ENCODE measurements at regions not wholly inside any gene's neighbourhood (a gene's known extent, or its start where the extent isn't known, plus 50 kb on each side); places are given as distances from the start of the nearest gene placed in this dataset.

GRCh38 chr14:62373944-62374343 is 611.7 kb downstream of the SNAPC1 start:
- H3K4me1 Mint-ChIP-seq, result no peaks in the 10 kb centered on the region
- no peak for DNase-seq
- H3K4me3 Mint-ChIP-seq, result no peak overlapping the region
- no peak overlapping the region for H3K27ac Mint-ChIP-seq
- peaks cover 6% of the 10 kb centered on the region for H3K9me3 Mint-ChIP-seq
- H3K27me3 Mint-ChIP-seq, result peaks cover 6% of the 10 kb centered on the region
- H3K36me3 Mint-ChIP-seq, result no peaks in the 10 kb centered on the region

GRCh38 chr14:62378057-62378456 is 615.8 kb downstream of the SNAPC1 start:
- no peak overlapping the region for H3K27ac Mint-ChIP-seq
- H3K9me3 Mint-ChIP-seq, result peaks cover 6% of the 10 kb centered on the region
- no peaks in the 10 kb centered on the region for H3K36me3 Mint-ChIP-seq
- H3K4me3 Mint-ChIP-seq, result no peak overlapping the region
- no peaks in the 10 kb centered on the region for H3K4me1 Mint-ChIP-seq
- DNase-seq, result no peak
- peaks cover 6% of the 10 kb centered on the region for H3K27me3 Mint-ChIP-seq

- peaks cover 6% of the 10 kb centered on the region for H3K27me3 Mint-ChIP-seq
- no peak for DNase-seq
Measured at GRCh38 chr14:62381311-62382070, 619.3 kb downstream of the SNAPC1 start.

GRCh38 chr14:62409169-62409568 is 636.1 kb downstream of the KCNH5 start:
- Mint-ChIP-seq H3K4me1 (no peaks in the 10 kb centered on the region), H3K27me3 (no peaks in the 10 kb centered on the region), H3K27ac (no peak overlapping the region), H3K36me3 (no peaks in the 10 kb centered on the region), H3K9me3 (no peaks in the 10 kb centered on the region), H3K4me3 (no peak overlapping the region)
- DNase-seq, result no peak

More at GRCh38 chr14:62381311-62382070, 619.3 kb downstream of the SNAPC1 start:
- peaks cover 11% of the 10 kb centered on the region for H3K9me3 Mint-ChIP-seq
- no peaks in the 10 kb centered on the region for H3K36me3 Mint-ChIP-seq
- H3K27ac Mint-ChIP-seq, result no peak overlapping the region
- no peaks in the 10 kb centered on the region for H3K4me1 Mint-ChIP-seq
- H3K4me3 Mint-ChIP-seq, result no peak overlapping the region

- Mint-ChIP-seq H3K4me1 (no peaks in the 10 kb centered on the region), H3K4me3 (no peak overlapping the region), H3K27ac (no peak overlapping the region), H3K36me3 (no peaks in the 10 kb centered on the region), H3K9me3 (no peaks in the 10 kb centered on the region), H3K27me3 (no peaks in the 10 kb centered on the region)
- no peak for DNase-seq
Measured at GRCh38 chr14:62409626-62410300, 635.5 kb downstream of the KCNH5 start.

- Mint-ChIP-seq H3K27me3 (no peaks in the 10 kb centered on the region), H3K4me3 (no peak overlapping the region), H3K27ac (no peak overlapping the region), H3K9me3 (no peaks in the 10 kb centered on the region), H3K4me1 (no peaks in the 10 kb centered on the region), H3K36me3 (no peaks in the 10 kb centered on the region)
- DNase-seq, result no peak
Measured at GRCh38 chr14:62420847-62421246, 624.4 kb downstream of the KCNH5 start.

- H3K27me3 Mint-ChIP-seq, result no peaks in the 10 kb centered on the region
- no peak overlapping the region for H3K4me3 Mint-ChIP-seq
- no peaks in the 10 kb centered on the region for H3K4me1 Mint-ChIP-seq
- no peak overlapping the region for H3K27ac Mint-ChIP-seq
- peaks cover 16% of the 10 kb centered on the region for H3K9me3 Mint-ChIP-seq
- H3K36me3 Mint-ChIP-seq, result no peaks in the 10 kb centered on the region
- DNase-seq, result no peak
Measured at GRCh38 chr14:62428429-62429203, 616.6 kb downstream of the KCNH5 start.

GRCh38 chr14:62429683-62430082 is 615.6 kb downstream of the KCNH5 start:
- Mint-ChIP-seq H3K27me3 (no peaks in the 10 kb centered on the region), H3K9me3 (peaks cover 19% of the 10 kb centered on the region), H3K4me1 (no peaks in the 10 kb centered on the region), H3K36me3 (no peaks in the 10 kb centered on the region), H3K4me3 (no peak overlapping the region), H3K27ac (no peak overlapping the region)
- DNase-seq, result no peak

GRCh38 chr14:62431496-62431895 is 613.8 kb downstream of the KCNH5 start:
- Mint-ChIP-seq H3K27me3 (no peaks in the 10 kb centered on the region), H3K4me1 (no peaks in the 10 kb centered on the region), H3K36me3 (peaks cover under 1% of the 10 kb centered on the region), H3K27ac (no peak overlapping the region), H3K9me3 (peaks cover 23% of the 10 kb centered on the region), H3K4me3 (no peak overlapping the region)
- DNase-seq, result no peak

- H3K4me1 Mint-ChIP-seq, result no peaks in the 10 kb centered on the region
- H3K9me3 Mint-ChIP-seq, result peaks cover 23% of the 10 kb centered on the region
- peaks cover 1% of the 10 kb centered on the region for H3K36me3 Mint-ChIP-seq
- DNase-seq, result no peak
- H3K27me3 Mint-ChIP-seq, result no peaks in the 10 kb centered on the region
- no peak overlapping the region for H3K4me3 Mint-ChIP-seq
- no peak overlapping the region for H3K27ac Mint-ChIP-seq
Measured at GRCh38 chr14:62432955-62433354, 612.3 kb downstream of the KCNH5 start.

GRCh38 chr14:62436261-62436660 is 609.0 kb downstream of the KCNH5 start:
- Mint-ChIP-seq H3K27ac (no peak overlapping the region), H3K27me3 (no peaks in the 10 kb centered on the region), H3K4me3 (no peak overlapping the region), H3K4me1 (no peaks in the 10 kb centered on the region), H3K9me3 (peaks cover 41% of the 10 kb centered on the region), H3K36me3 (peaks cover 1% of the 10 kb centered on the region)
- DNase-seq, result no peak

GRCh38 chr14:62439210-62439609 is 606.0 kb downstream of the KCNH5 start:
- H3K36me3 Mint-ChIP-seq, result peaks cover 1% of the 10 kb centered on the region
- peaks cover 29% of the 10 kb centered on the region for H3K9me3 Mint-ChIP-seq
- H3K27ac Mint-ChIP-seq, result no peak overlapping the region
- no peaks in the 10 kb centered on the region for H3K4me1 Mint-ChIP-seq
- H3K4me3 Mint-ChIP-seq, result no peak overlapping the region
- no peaks in the 10 kb centered on the region for H3K27me3 Mint-ChIP-seq
- no peak for DNase-seq

- Mint-ChIP-seq H3K27ac (no peak overlapping the region), H3K4me3 (no peak overlapping the region), H3K27me3 (no peaks in the 10 kb centered on the region), H3K9me3 (peaks cover 19% of the 10 kb centered on the region), H3K4me1 (no peaks in the 10 kb centered on the region), H3K36me3 (no peaks in the 10 kb centered on the region)
- no peak for DNase-seq
Measured at GRCh38 chr14:62443796-62444195, 601.5 kb downstream of the KCNH5 start.

GRCh38 chr14:62445570-62445969 is 599.7 kb downstream of the KCNH5 start:
- Mint-ChIP-seq H3K4me3 (no peak overlapping the region), H3K27ac (no peak overlapping the region), H3K27me3 (no peaks in the 10 kb centered on the region), H3K4me1 (no peaks in the 10 kb centered on the region), H3K36me3 (no peaks in the 10 kb centered on the region), H3K9me3 (peaks cover 4% of the 10 kb centered on the region)
- DNase-seq, result no peak

GRCh38 chr14:62451221-62451620 is 594.0 kb downstream of the KCNH5 start:
- Mint-ChIP-seq H3K9me3 (peaks cover 4% of the 10 kb centered on the region), H3K4me3 (no peak overlapping the region), H3K27ac (no peak overlapping the region), H3K27me3 (no peaks in the 10 kb centered on the region), H3K4me1 (no peaks in the 10 kb centered on the region), H3K36me3 (no peaks in the 10 kb centered on the region)
- DNase-seq, result no peak

All from activated naive CD8-positive, alpha-beta T cell treated with anti-CD3 and anti-CD28 coated beads for 36 hours (primary cell).